HG02571 (cell line): ENCODE measurements at regions not wholly inside any gene's neighbourhood (a gene's known extent, or its start where the extent isn't known, plus 50 kb on each side); places are given as distances from the start of the nearest gene placed in this dataset.

ENCODE experiments used
- ATAC-seq: cut with Tn5 transposase; IDR thresholded peaks from one replicate; pipeline ENCODE4 v1.9.1; 2021; ENCODE audit warnings: mild to moderate bottlenecking, moderate library complexity; ENCODE audit not compliant: unreplicated experiment

GRCh38 chr11:92276773-92277172, 52.2 kb downstream of the FAT3 start:
- no peak for ATAC-seq

- ATAC-seq, result no peak
These were observed 53.3 kb downstream of the FAT3 start for GRCh38 chr11:92277871-92278270.

GRCh38 chr11:92278791-92279433, 54.3 kb downstream of the FAT3 start:
- ATAC-seq, result no peak

DNA sequence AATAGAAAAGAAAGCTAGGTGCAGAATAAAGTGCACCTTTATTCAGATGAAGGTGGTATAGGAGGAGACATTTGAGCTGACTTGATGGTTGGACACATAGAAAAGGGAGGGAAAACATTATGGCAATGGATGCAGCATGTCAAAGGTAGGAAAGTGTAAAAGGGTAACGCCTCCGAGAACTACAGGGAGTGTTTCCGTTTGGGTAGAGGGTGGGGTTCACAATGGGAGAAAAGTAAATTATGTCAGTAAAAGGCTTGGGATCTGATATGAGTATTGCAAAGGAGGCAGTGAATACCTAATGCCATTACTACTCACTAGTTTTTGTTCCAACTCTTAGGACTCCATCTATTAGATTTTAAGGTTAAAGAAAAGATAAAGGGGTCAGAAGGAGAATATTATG, 59.5 kb downstream of the FAT3 start:
- ATAC-seq, result no peak

- ATAC-seq, result no peak
These were observed 59.9 kb downstream of the FAT3 start for GRCh38 chr11:92284558-92284957.

GRCh38 chr11:92285776-92286175, 61.2 kb downstream of the FAT3 start:
- no peak for ATAC-seq

- no peak for ATAC-seq
These were observed 62.1 kb downstream of the FAT3 start for GRCh38 chr11:92286709-92287108.

DNA sequence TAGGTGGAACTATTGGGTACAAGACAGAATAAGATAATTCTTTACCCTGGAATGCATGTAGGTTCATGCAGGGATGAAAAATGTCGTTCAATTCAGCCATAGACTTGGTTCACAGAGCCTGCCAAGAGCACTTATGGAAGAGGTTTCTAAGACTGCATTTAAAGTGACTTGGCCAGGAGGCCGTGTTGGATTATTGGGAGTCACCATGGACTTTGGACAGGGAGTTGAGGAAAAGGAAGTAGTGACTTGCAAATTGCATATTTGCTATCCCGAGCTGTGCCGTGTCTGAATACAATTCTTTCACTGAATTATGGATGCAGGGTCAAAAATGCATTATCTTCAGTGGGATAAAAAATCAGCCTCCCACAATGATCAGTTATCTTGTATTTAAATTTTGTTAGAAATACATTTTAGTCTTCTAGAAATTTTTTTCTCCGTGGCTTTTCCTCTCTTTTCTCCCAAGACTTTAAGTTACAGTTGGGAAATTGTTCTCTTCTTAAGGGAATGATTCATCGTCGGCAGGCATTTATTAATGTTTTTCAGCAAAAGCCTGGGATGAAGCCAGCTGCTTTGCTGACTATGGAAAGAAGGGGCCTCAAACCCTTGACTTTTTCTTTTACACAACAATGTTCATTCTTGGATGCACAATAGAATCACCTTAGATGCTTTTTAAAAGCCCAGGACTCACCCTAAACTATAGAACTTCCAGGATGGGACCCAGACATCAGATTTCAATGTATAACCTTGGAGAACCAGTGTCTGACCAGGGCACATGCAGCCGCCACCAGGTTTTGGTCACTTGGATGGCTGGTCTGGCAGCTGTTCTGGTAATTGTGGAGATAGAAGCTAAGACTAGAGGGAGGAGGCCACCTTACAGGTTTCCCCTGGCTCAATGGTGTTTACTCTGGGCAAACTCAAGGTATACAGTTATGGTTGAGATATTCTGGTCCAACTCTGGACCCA, 70.8 kb downstream of the FAT3 start:
- no peak for ATAC-seq

- ATAC-seq, result no peak
These were observed 71.5 kb downstream of the FAT3 start for GRCh38 chr11:92296138-92296515.

GRCh38 chr11:92297567-92298553, 73.2 kb downstream of the FAT3 start:
- no peak for ATAC-seq

- no peak for ATAC-seq
These were observed 76.3 kb downstream of the FAT3 start for GRCh38 chr11:92300876-92301275.

DNA sequence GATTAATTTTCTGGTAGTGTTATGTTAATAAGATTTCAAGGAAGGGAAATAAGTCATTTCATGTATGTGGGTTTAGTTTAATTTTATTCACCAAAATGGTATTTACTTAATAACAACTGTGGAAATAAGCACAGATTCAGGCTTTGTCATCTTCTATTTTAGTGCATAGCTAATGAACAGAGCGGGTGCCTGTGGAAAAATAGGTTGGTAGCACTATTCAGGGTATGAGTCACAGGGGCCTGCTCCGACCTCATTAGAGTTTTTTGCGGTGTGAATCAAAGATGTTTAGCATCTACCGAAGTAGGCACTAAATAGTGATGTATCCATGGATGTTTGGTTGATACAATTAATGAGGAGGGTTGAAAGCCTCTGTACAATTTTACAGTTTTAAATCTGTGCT, 78.2 kb downstream of the FAT3 start:
- ATAC-seq, result no peak

DNA sequence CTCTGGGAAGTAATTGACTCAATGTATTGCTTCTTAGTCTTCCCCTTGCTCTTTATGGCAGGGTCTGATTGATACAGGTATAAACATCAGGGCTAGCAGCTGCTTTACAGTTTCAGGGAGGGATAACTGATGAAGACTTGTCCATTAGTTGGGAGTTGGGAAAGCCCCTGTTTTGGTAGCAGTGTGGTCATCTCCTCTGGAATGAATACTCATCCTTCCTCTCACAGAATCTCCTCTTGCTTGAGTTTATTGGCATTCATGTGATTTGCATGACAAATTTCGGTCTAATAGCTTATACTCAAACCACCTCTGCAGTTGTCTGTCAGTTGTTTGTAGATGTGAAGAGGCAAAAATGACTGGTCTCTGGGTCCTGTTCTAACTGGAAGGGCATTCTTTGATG, 79.7 kb downstream of the FAT3 start:
- ATAC-seq, result no peak

DNA sequence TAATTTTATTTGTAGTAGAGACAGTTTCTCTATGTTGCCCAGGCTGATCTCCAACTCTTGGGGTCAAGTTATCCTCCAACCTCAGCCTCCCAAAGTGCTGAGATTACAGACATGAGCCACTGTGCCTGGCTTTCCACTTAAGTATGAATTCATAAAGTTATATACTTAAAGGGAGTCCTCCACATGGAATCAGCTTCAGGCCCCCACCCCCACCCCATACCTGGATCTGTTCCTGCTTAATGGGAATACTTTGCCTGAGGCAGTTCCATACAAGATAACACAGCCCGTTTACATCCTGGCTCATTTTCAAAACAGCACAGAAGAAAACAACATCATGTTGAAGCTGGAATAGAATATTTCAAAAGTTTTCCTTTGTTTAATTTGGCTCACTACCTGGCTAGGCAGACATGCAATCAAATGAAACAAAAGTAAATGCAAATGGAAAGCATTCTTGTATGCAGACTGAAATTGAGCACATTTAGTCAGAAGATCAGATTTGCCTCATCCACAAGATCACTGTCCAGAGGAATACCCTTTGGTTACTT, 82.4 kb downstream of the FAT3 start:
- ATAC-seq, result no peak

DNA sequence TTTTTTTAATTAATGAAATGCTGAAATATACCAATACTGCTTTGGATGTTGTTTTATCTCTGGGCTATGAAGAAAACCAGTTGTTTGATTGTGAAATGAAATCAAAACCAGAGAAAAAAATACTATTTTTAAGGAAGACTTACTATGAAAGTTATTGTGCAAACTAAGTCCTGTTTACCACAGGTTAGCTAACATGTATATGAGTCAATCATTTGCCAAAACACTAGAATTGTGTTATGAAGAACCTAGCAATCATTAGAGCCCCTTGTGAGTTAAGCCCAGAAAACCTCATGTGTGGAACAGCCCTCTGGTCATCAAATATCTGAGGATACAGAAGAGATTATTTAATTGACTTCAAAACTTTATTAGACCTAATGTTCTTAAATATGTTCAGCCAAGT, 83.7 kb downstream of the FAT3 start:
- ATAC-seq, result no peak

- no peak for ATAC-seq
These were observed 87.2 kb downstream of the FAT3 start for GRCh38 chr11:92311616-92312449.

- no peak for ATAC-seq
These were observed 89.2 kb downstream of the FAT3 start for GRCh38 chr11:92313784-92314183.

GRCh38 chr11:92314499-92314898, 89.9 kb downstream of the FAT3 start:
- ATAC-seq, result no peak

DNA sequence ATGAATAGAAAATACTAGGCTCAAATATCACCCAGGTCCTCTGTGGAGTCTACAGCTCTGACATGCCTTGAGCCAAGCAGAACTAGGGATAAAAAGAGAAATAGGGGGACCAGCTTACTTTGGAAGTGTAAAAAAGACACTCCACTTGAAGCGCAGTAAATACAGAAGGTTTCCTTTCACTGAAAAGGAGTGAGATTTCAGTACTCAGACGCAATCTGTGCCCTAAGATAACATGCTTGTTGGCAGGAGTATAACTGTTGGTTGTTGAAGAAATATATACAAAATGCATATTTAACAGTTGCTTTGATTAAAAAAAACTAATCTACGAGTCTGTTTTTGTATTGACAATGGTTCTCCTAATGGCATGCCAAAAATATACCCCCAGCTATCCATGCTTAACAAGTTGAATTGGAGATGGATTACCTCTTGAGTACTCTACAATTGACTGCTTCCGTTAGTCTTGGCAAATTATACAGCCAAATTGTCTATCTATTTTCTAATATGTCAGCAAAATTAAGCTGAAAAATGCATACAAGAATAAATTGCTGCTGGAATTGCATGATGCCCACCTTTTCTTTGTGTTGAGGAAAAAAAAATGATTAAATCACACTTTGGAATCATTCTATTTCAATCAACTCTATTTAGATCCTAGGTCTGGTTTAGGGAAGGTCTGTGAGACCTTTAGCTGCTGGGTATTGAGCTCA, 91.6 kb downstream of the FAT3 start:
- ATAC-seq, result no peak
